ENCODE measurements at regions not wholly inside any gene's neighbourhood (a gene's known extent, or its start where the extent isn't known, plus 50 kb on each side); places are given as distances from the start of the nearest gene placed in this dataset.
"Not testable (repeated sequence)": the region's sequence is repeated elsewhere in the genome, so short reads cannot be mapped to it uniquely, and the experiment has no call there.

GRCh38 chr5:121006217-121006616 is 542.1 kb downstream of the PRR16 start:
- DNase-seq (ENCODE audit: low read depth): no peak

- DNase-seq (ENCODE audit: low read depth): no peak
Measured at GRCh38 chr5:121008041-121008440, 543.9 kb downstream of the PRR16 start.

- no peak for DNase-seq (ENCODE audit: low read depth)
Measured at GRCh38 chr5:121009058-121009457, 545.0 kb downstream of the PRR16 start.

GRCh38 chr5:121018004-121018403 is 553.9 kb downstream of the PRR16 start:
- DNase-seq (ENCODE audit: low read depth): no peak

DNA sequence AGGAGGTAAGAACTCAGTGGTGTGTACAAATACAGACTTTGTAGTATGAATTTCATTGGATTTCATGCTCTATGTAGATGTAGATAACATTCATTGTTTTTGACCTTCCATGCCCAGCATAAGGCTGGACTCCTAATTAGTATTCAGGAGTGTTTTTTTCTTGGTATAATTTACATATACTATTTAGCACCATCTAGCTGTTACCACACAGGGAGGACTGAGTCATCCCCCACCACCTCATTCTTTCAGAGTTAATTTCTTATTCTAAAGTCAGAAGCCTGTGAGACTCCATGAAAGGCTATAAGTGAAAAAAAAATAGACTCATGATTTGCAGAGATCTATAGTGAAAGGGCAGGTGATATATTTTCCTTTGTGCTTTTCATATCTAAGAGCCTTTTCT is 555.0 kb downstream of the PRR16 start:
- no peak for DNase-seq (ENCODE audit: low read depth)

- no peak for DNase-seq (ENCODE audit: low read depth)
Measured at GRCh38 chr5:121019734-121020133, 555.6 kb downstream of the PRR16 start.

DNA sequence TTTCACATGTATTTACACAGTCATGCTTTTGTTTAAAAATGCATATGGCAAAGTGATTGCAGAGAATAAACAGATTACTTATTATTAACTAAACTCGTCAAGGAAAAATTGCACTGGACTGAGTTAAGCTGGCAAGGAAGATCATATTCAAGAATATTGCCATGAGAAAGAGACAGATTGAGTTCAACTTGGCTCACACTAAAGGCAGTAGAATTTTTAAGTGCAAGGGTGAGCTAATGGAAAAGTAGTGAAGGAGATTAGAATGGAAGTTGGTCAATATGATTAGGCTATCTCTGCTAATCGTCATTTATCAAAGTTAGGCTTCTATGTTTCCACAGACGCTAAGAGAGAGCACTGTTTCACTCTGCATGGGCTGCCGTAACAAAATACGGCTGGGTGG is 557.6 kb downstream of the PRR16 start:
- DNase-seq (ENCODE audit: low read depth): no peak

DNA sequence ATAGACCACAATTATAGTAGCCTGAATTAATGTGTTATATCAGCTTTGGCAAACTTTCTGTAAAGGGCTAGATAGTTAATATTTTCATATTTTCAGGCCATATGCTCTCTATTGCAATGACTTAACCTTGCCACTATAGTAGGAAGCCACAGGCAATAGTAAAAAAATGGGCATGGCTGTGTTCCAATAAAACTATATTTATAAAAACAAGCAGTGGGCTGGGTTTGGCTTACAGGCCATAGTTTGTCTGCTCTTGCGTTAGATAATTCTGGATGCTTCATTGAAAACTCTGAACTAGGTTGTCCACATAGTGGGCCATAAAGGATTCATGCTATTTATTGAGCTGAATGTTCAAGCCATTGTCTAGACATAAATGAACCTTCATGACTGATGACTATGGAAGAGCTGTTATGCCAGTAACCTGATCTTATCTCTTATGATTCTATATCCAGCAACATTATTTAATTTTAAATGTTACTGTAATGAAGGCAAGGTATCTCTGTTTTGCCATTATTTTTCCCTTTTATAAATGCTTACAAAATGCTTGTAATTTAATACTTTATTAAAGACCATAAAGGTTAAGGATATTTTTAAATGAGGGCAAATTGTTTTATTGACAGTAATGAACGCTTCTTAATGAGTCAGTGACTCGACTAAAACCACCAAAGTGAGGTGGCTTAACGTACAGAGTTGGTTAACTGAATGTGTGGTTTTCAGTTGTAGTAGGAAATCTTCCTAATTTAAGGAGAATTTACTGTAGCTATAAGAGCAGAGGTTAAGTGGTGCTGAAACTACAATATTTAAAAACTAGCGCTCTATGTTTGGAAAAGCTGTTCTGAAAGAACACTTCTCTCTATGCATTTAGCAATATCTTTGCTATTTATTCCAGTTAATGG is 560.6 kb downstream of the PRR16 start:
- DNase-seq (ENCODE audit: low read depth): no peak

- DNase-seq (ENCODE audit: low read depth): no peak
Measured at GRCh38 chr5:121025671-121026070, 561.6 kb downstream of the PRR16 start.

DNA sequence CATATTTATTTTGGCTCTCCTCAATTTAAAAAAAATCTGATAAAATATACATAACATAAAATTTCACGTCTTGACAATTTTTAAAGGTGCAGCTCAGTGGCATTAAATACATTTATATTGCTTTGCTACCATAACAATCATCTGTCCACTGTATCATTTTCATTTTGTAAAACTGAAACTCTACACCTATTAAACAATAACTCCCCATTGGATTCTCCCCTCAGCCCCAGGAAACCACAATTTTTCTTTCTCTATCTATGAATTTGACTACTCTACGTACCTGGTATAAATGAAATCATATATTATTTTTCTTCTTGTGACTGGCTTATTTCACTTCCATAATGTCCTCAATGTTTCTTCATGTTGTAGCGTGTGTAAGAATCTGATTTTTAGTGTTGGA is 563.5 kb downstream of the PRR16 start:
- DNase-seq (ENCODE audit: low read depth): no peak

DNA sequence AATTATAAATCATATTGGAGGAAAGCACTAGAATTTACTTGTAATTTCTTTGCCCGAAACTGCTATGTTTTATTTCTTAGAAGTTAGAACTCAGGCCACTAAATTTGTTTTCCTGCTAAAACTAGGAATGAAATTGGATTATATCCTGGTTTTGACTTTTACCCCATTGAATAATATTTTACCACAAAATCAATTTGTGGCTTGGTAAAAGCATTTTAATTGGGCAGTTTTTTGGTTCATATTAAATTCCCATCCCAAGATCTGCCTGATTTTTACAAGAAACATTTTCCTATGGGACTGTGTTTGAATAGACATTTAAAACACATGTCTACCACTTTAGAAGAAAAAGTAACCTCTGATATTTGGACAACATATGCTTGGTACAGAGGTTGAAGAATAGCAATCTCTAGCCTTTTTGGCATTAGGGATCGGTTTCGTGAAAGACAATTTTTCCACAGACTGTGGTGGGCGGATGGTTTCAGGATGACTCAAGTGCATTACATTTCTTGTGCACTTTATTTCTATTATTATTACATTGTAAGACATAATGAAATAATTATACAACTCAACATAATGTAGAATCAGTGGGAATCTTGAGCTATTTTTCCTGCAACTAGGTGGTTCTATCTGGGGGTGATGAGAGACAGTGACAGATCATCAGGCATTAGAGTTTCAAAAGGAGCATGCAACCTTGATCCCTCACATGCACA is 565.6 kb downstream of the PRR16 start:
- no peak for DNase-seq (ENCODE audit: low read depth)

DNA sequence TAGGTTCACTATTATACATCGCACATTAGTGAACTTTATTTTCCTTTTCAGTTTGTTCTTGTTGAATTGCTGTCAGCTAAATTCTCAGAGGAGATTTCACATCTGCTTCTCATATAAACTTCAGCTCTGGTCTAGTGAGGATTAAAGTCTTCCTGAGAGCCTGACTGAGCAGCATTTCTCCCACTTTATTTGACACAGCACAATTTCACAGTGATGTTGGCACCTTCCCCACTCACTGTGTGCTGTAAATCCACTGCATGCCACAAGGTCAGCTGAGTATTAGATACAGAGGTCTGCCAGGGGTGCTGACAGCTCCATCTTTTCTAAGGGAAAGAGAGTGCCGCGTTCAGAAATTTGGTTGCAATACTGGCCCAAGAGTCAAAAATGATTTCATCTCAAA is 567.4 kb downstream of the PRR16 start:
- no peak for DNase-seq (ENCODE audit: low read depth)

GRCh38 chr5:121033334-121033733 is 569.2 kb downstream of the PRR16 start:
- DNase-seq (ENCODE audit: low read depth): no peak

- no peak for DNase-seq (ENCODE audit: low read depth)
Measured at GRCh38 chr5:121038438-121038837, 574.3 kb downstream of the PRR16 start.

DNA sequence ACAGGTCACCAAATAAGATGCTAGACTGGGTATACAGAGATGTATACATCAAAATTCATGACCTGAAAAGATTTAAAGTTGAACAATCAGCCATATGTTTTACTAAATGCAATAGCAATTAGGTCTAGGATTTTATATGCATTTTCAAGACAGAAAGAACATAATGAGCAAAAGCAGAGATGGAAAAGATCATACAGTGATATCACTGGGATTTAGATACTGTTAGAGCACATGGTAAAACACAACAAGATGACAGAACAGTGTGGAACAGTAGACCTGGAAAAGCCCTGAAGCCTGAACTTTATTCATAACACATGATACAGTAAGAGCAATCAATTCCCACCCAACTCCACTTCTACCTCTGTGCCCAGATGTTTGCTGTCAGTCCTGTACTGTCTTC is 585.9 kb downstream of the PRR16 start:
- DNase-seq (ENCODE audit: low read depth): no peak

- no peak for DNase-seq (ENCODE audit: low read depth)
Measured at GRCh38 chr5:121053055-121053985, 589.2 kb downstream of the PRR16 start.

DNA sequence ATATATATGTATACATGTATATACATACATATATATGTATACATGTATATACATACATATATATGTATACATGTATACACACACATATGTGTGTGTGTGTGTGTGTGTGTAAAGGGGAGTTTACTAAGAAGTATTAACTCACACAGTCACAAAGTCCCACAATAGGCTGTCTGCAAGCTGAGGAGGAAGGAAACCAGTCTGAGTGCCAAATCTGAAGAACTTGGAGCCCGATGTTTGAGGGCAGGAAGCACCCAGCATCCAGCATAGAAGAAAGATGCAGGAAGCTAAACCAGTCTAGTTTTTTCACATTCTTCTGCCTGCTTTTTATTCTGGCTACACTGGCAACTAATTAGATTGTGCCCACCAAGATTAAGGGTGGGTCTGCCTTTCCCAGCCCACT is 591.5 kb downstream of the PRR16 start:
- no peak for DNase-seq (ENCODE audit: low read depth)

DNA sequence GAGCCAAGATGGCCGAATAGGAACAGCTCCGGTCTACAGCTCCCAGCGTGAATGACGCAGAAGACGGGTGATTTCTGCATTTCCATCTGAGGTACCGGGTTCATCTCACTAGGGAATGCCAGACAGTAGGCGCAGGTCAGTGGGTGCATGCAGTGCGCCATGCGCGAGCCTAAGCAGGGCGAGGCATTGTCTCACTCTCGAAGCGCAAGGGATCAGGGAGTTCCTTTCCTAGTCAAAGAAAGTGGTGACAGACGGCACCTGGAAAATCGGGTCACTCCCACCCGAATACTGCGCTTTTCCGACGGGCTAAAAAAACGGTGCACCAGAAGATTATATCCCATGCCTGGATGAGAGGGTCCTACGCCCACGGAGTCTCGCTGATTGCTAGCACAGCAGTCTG is 600.1 kb downstream of the PRR16 start:
- DNase-seq (ENCODE audit: low read depth): not testable (repeated sequence)

DNA sequence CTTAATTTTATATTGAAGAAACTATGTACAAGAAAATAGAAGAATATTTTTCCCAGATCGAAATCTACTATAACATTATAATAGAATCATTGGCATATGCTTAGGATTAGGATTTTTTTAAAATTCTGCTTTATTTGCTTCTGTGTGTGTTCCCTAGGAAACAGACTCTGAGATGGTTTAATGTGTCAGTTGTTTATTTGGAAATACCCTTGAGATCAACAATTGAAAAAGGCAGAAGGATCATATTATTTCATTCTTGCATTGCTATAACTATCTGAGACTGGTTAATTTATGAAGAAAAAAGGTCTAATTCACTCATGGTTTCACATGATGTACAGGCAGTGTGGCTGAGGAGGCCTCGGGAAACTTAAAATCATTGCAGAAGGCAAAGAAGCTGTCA is 622.6 kb downstream of the PRR16 start:
- DNase-seq (ENCODE audit: low read depth): no peak

GRCh38 chr5:121087560-121087959 is 623.5 kb downstream of the PRR16 start:
- DNase-seq (ENCODE audit: low read depth): no peak

GRCh38 chr5:121088341-121088740 is 624.2 kb downstream of the PRR16 start:
- DNase-seq (ENCODE audit: low read depth): no peak

GRCh38 chr5:121090822-121091221 is 626.7 kb downstream of the PRR16 start:
- DNase-seq (ENCODE audit: low read depth): no peak
